ENCODE measurements at regions not wholly inside any gene's neighbourhood (a gene's known extent, or its start where the extent isn't known, plus 50 kb on each side); places are given as distances from the start of the nearest gene placed in this dataset.

GRCh38 chr15:66963084-66963483 is 102.3 kb upstream of the SMAD3 start:
- Histone ChIP-seq H3K79me2 (ENCODE audit: control insufficient read depth, insufficient read depth, low read length) (no peaks in the 10 kb centered on the region), H3K4me3 (no peak overlapping the region), H4K20me1 (replicated peaks; ENCODE audit: control insufficient read depth, insufficient read depth, low read length) (no peaks in the 10 kb centered on the region), H2AFZ (ENCODE audit: low read depth, low read length) (no peak overlapping the region), H3K36me3 (ENCODE audit: control insufficient read depth, insufficient read depth, low read length) (no peaks in the 10 kb centered on the region), H3K9me3 (replicated peaks; ENCODE audit: control insufficient read depth, insufficient read depth, low read depth, low read length) (no peaks in the 10 kb centered on the region), H3K9ac (ENCODE audit: insufficient read depth in 1 of 2, low read depth in 2 of 2, low read length in 2 of 2) (no peak overlapping the region), H3K4me2 (ENCODE audit: insufficient read depth, low read length) (no peak overlapping the region), H3K27me3 (ENCODE audit: control insufficient read depth in 2 of 2, insufficient read depth in 2 of 2, low read length in 2 of 2) (peaks cover 0 to 6% of the 10 kb centered on the region in 2 experiments; a peak in 1 of 5 replicates), H3K27ac (ENCODE audit: extremely low read depth, low read depth, low read length) (no peak overlapping the region), H3K4me1 (replicated peaks in 1 of 2; ENCODE audit: control insufficient read depth in 2 of 2, insufficient read depth in 2 of 2, low read length in 2 of 2) (peaks cover 3 to 5% of the 10 kb centered on the region in 2 experiments; a peak in 3 of 5 replicates), H3K9me1 (ENCODE audit: control insufficient read depth, insufficient read depth, low read length) (no peaks in the 10 kb centered on the region)
- no TSS peak for BruUV-seq (replicated peaks)
- WGBS (ENCODE audit: insufficient coverage, low coverage, missing lambda C conversion rate), result 51% methylated on average over 5 of the region's 5 CpGs
- POLR2A ChIA-PET, result interaction anchor here (0.8 to 1.7 kb wide), 6 partner anchors 8 to 415 kb away, joined by 3 to 5 read pairs (median 4); no protein-coding TSS in a partner anchor
- TF ChIP-seq ARNT (IDR thresholded peaks at IDR 0.05), result no peak
- CTCF ChIA-PET (ENCODE audit: low intra/inter-chr PET ratio), result no interaction called here
- ATAC-seq, result no peak
- no peak for FAIRE-seq
- DNase-seq (ENCODE audit: extremely low read depth in 1 of 4, low spot score in 3 of 4), result no peak
- intact Hi-C loops (cut with micrococcal nuclease) (no loop called here), in situ Hi-C loops (cut with MboI) (no loop called here)

DNA sequence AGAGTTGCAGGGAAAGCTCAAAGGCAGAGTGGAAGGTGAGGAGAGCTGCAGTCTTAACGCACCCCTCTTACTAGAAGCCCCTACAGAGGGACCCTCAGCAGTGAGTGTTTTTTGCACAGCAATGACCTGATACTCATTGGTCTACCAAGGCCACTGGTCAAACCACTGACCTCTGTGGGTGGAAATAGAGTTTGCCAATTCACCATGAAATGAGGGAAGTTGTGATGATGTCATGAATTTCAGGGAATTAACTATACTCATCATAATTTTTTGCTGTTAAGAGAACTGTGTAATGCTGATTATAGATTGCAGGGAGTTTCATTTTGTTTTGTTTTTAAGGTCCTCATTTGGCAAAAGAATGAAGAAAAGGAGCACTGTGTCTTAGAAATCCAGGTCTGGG is 101.7 kb upstream of the SMAD3 start:
- DNase-seq (ENCODE audit: extremely low read depth in 1 of 4, low spot score in 3 of 4), result peak in 2 of 4 experiments; percentile 29 to 44
- no peaks in the 10 kb centered on the region for H3K36me3 ChIP-seq (ENCODE audit: control insufficient read depth, insufficient read depth, low read length)
- no peak overlapping the region for H2AFZ ChIP-seq (ENCODE audit: low read depth, low read length)
- H3K27ac ChIP-seq (ENCODE audit: extremely low read depth, low read depth, low read length), result no peak overlapping the region
- H3K4me1 ChIP-seq (replicated peaks in 1 of 2; ENCODE audit: control insufficient read depth in 2 of 2, insufficient read depth in 2 of 2, low read length in 2 of 2), result peaks cover 3 to 5% of the 10 kb centered on the region in 2 experiments; a peak in 3 of 5 replicates
- H3K4me3 ChIP-seq, result no peak overlapping the region
- no peaks in the 10 kb centered on the region for H4K20me1 ChIP-seq (replicated peaks; ENCODE audit: control insufficient read depth, insufficient read depth, low read length)
- WGBS (ENCODE audit: insufficient coverage, low coverage, missing lambda C conversion rate), result 8% methylated on average over 1 of the region's 1 CpG
- no peak for ATAC-seq
- in situ Hi-C loops (cut with MboI) (no loop called here), intact Hi-C loops (cut with micrococcal nuclease) (no loop called here)
- H3K79me2 ChIP-seq (ENCODE audit: control insufficient read depth, insufficient read depth, low read length), result no peaks in the 10 kb centered on the region
- H3K9me3 ChIP-seq (replicated peaks; ENCODE audit: control insufficient read depth, insufficient read depth, low read depth, low read length), result no peaks in the 10 kb centered on the region
- CTCF ChIA-PET (ENCODE audit: low intra/inter-chr PET ratio), result no interaction called here
- POLR2A ChIA-PET, result interaction anchor here (1.0 to 1.7 kb wide), 5 partner anchors 9 to 101 kb away, joined by 3 to 5 read pairs (median 3); no protein-coding TSS in a partner anchor
- no peak overlapping the region for H3K4me2 ChIP-seq (ENCODE audit: insufficient read depth, low read length)
- FAIRE-seq, result no peak
- H3K27me3 ChIP-seq (ENCODE audit: control insufficient read depth in 2 of 2, insufficient read depth in 2 of 2, low read length in 2 of 2), result peaks cover 0 to 6% of the 10 kb centered on the region in 2 experiments; a peak in 1 of 5 replicates
- BruUV-seq (replicated peaks), result no TSS peak
- no peaks in the 10 kb centered on the region for H3K9me1 ChIP-seq (ENCODE audit: control insufficient read depth, insufficient read depth, low read length)
- H3K9ac ChIP-seq (ENCODE audit: insufficient read depth in 1 of 2, low read depth in 2 of 2, low read length in 2 of 2), result no peak overlapping the region
- peak; percentile 26; the same call in 1 of the 2 replicates for TF ChIP-seq NFE2 (IDR thresholded peaks at IDR 0.05; ENCODE audit: low read depth)
- TF ChIP-seq ATF1 (CRISPR knock-in tag; IDR thresholded peaks at IDR 0.05), result no peak
- 0 out of 2 replicates have a peak, but pooled peaks have one; percentile 15 for TF ChIP-seq ATF1 (tag; IDR thresholded peaks at IDR 0.05)
- TF ChIP-seq ZNF77 (CRISPR knock-in tag; IDR thresholded peaks at IDR 0.05), result no peak
- TF ChIP-seq PRPF4 (IDR thresholded peaks at IDR 0.05; ENCODE audit: insufficient read depth, low read depth, low read length, poor library complexity, severe bottlenecking), result no peak
- TF ChIP-seq, protein P1, sequence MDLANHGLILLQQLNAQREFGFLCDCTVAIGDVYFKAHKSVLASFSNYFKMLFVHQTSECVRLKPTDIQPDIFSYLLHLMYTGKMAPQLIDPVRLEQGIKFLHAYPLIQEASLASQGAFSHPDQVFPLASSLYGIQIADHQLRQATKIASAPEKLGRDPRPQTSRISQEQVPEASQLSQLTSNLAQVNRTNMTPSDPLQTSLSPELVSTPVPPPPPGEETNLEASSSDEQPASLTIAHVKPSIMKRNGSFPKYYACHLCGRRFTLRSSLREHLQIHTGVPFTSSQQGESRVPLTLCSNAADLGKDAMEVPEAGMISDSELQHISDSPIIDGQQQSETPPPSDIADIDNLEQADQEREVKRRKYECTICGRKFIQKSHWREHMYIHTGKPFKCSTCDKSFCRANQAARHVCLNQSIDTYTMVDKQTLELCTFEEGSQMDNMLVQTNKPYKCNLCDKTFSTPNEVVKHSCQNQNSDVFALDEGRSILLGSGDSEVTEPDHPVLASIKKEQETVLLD (IDR thresholded peaks at IDR 0.05), result no peak
- TF ChIP-seq ZNF316 (IDR thresholded peaks at IDR 0.05), result peak; percentile 66
- no peak for TF ChIP-seq POLR2H (tag; IDR thresholded peaks at IDR 0.05; ENCODE audit: low read depth)
- no peak for TF ChIP-seq IRF9 (tag; IDR thresholded peaks at IDR 0.05)
- no peak for TF ChIP-seq SNIP1 (IDR thresholded peaks at IDR 0.05; ENCODE audit: low read depth)
- peak; percentile 67 for TF ChIP-seq MAFG (tag; conservative IDR thresholded peaks at IDR 0.05)
